ENCODE measurements at regions not wholly inside any gene's neighbourhood (a gene's known extent, or its start where the extent isn't known, plus 50 kb on each side); places are given as distances from the start of the nearest gene placed in this dataset.

- H3K36me3 Mint-ChIP-seq (ENCODE audit: low read depth) = no peaks in the 10 kb centered on the region
- intact Hi-C loops (cut with micrococcal nuclease) = no loop called here
- H3K27ac Mint-ChIP-seq = peak overlapping the region; percentile 60
- peak overlapping the region; percentile 54 for H3K4me3 Mint-ChIP-seq
- H3K4me1 Mint-ChIP-seq (ENCODE audit: low read depth) = peaks cover 32% of the 10 kb centered on the region
- peaks cover 61% of the 10 kb centered on the region for H3K27me3 Mint-ChIP-seq
- H3K9me3 Mint-ChIP-seq = no peaks in the 10 kb centered on the region
Observed at GRCh38 chr12:132429602-132429945, 60.4 kb upstream of the FBRSL1 start.

- no peaks in the 10 kb centered on the region for H3K9me3 Mint-ChIP-seq
- H3K4me1 Mint-ChIP-seq (ENCODE audit: low read depth) = peaks cover 32% of the 10 kb centered on the region
- H3K36me3 Mint-ChIP-seq (ENCODE audit: low read depth) = no peaks in the 10 kb centered on the region
- intact Hi-C loops (cut with micrococcal nuclease) = no loop called here
- peaks cover 57% of the 10 kb centered on the region for H3K27me3 Mint-ChIP-seq
- peak overlapping the region; percentile 54 for H3K4me3 Mint-ChIP-seq
- peak overlapping the region; percentile 60 for H3K27ac Mint-ChIP-seq
Observed at GRCh38 chr12:132428936-132429601, 60.9 kb upstream of the FBRSL1 start.

DNA sequence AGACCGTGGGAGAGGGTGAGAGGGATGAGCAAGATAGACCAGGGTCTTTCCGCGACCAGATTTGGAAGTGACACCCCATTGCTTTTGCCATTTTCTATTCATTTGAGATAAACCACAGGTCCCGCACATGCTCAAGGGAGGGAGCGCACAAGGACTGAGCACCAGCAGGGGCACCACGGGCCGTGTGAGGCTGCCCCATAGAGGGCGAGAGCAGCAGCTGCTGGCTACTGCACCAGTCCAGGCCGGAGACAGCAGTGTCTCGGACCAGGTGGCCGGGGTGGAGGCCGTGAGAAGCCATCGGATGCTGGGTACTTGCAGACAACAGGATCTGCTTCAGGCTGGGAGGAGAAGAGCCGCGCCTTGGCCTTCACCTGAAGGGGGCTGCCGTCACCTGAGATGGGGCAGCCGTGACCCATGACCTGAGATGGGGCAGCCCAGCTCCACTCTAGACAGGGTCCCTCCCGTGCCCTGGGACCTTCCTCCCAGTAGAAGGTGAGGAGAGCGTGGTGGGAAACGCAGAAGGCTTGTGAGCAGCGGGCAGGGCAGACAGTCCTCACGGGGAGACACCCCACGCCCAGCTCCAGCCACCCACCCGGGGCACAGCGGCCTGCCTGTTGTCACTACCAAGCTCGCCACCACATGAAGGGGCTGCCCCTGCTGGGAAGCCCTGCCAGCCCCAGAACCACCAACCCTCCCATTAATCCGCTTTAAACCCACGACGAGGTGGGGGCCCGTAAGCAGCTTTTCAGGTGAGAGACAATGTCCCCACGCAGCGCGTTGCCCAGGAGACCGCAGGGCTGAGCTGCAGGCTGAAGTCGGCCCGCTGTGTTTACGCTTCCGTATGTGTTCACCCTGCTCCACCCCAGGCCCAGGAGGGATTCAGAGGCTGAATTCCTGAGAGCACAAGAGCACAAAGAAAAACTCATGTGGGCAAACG, 61.7 kb upstream of the FBRSL1 start:
- H3K36me3 Mint-ChIP-seq (ENCODE audit: low read depth) = no peaks in the 10 kb centered on the region
- H3K27ac Mint-ChIP-seq = peak overlapping the region; percentile 60
- intact Hi-C loops (cut with micrococcal nuclease) = no loop called here
- peaks cover 53% of the 10 kb centered on the region for H3K27me3 Mint-ChIP-seq
- peaks cover 31% of the 10 kb centered on the region for H3K4me1 Mint-ChIP-seq (ENCODE audit: low read depth)
- peak overlapping the region; percentile 54 for H3K4me3 Mint-ChIP-seq
- no peaks in the 10 kb centered on the region for H3K9me3 Mint-ChIP-seq

GRCh38 chr12:132427174-132427768, 62.7 kb upstream of the FBRSL1 start:
- Mint-ChIP-seq H3K4me3 (no peak overlapping the region), H3K27me3 (peaks cover 57% of the 10 kb centered on the region), H3K36me3 (ENCODE audit: low read depth) (no peaks in the 10 kb centered on the region), H3K4me1 (ENCODE audit: low read depth) (peaks cover 26% of the 10 kb centered on the region), H3K27ac (peak overlapping the region; percentile 23), H3K9me3 (no peaks in the 10 kb centered on the region)
- intact Hi-C loops (cut with micrococcal nuclease) = no loop called here

DNA sequence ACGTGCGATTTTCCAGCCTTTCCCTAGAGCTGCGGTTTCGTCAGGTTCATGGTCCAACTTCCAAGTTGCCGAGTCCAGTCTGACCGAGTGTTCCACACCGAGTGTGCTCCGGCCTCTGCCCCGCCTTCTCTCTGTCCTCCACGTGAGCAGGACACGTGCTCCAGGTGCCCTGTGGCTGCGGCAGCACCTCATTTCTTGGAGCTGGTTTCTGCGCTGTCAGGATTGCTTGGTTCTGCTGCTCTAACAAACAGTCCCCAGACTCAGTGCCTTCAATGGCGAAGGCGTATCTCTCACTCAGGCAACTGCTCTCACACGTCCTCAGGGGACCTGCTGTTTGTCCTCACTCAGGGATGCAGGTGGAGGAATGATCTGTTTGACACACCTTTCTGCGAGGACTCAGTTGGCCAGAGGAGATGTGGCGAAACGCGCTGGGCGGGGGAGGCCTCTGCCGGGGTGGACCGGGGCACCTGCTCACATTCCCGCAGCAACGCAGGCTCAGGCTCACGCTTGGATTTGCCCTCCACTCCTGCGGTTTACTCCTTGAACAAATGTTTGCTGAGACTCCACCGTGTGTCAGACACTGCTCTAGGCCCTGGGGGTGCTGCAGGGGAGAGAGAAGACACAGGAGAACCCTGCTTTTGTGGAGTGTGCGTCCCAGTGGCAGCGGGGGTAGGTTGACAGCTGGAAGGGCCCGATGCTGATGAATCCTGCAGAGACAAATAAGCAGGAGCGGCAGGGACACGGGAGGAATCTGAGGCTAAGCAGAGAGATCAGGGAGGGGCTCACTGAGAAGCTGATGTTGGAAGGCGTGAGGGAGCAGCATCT, 63.4 kb upstream of the FBRSL1 start:
- intact Hi-C loops (cut with micrococcal nuclease) = no loop called here
- Mint-ChIP-seq H3K27me3 (peaks cover 60% of the 10 kb centered on the region), H3K36me3 (ENCODE audit: low read depth) (no peaks in the 10 kb centered on the region), H3K4me1 (ENCODE audit: low read depth) (peaks cover 26% of the 10 kb centered on the region), H3K27ac (peak overlapping the region; percentile 23), H3K9me3 (no peaks in the 10 kb centered on the region), H3K4me3 (no peak overlapping the region)

GRCh38 chr12:132424811-132425210, 65.1 kb upstream of the FBRSL1 start:
- Mint-ChIP-seq H3K9me3 (no peaks in the 10 kb centered on the region), H3K36me3 (ENCODE audit: low read depth) (no peaks in the 10 kb centered on the region), H3K27ac (no peak overlapping the region), H3K4me3 (no peak overlapping the region), H3K27me3 (peaks cover 66% of the 10 kb centered on the region), H3K4me1 (ENCODE audit: low read depth) (peaks cover 22% of the 10 kb centered on the region)
- intact Hi-C loops (cut with micrococcal nuclease) = no loop called here

DNA sequence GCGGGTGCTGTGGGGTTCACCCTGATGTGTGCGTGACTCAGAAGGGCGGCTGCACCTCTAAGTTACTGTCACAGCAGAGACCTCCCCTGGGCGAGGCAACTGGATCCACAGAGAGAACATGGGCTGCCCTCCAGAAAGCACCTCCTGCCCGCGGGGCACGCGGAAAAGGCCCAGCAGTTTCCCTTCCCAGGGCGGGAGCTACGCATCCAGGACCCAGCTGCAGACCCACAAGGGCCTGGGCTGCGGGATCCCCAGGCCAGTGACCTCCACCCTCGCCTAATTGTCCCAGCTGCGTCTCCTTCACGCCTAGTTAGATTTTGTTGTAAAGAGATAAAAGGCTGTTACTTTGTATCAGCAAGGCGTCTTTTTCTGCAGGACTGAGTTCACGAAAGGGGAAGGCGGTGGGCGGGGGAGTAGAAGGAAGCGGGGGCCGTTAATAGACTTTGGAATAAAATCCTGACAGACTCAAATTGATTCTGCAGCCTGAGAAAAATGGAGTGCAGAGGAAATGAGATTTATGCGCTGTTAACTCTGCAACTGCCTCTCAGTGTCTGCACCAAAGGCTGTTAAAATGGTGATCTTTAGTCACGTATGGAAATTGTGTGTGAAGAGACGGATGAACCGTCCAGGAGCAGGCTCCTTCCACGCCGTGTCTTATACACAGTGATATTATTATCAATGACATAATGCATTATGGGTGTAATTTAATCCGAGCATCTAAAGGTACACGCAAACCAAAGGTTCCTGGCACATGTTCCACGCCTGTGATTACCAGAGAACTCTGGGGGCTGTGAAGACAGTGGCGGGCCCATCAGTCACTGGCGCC, 65.9 kb upstream of the FBRSL1 start:
- H3K36me3 Mint-ChIP-seq (ENCODE audit: low read depth) = no peaks in the 10 kb centered on the region
- no peaks in the 10 kb centered on the region for H3K9me3 Mint-ChIP-seq

DNA sequence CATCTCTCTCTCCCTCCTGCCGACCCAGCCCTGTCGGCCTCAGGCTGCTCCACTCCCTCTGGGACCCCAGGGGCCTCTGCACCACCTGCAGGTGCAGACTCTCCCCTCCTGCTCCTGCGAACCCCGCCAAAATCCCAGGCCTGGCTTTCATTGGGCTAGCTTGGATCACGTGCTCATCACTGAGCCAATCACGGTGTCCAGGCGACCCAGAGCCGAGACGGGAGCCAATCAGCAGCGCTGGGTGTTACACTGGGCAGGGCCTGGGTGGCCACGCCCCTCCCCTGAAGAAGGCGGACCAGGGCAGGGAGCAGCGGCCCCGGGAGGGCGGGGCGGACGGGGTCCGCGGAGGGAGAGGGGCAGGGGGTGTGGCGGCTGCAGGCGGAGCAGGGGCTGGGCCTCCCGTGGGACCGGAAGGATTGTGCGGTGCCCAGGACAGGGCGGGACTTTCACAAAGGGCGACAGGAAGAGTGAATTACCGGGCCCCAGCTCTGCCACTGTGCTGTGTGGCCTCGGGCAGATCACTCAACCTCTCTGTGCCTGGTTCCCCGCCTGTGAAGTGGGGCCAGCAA, 66.6 kb upstream of the FBRSL1 start:
- Mint-ChIP-seq H3K9me3 (no peaks in the 10 kb centered on the region), H3K4me3 (no peak overlapping the region), H3K27me3 (peaks cover 69% of the 10 kb centered on the region), H3K27ac (no peak overlapping the region), H3K4me1 (ENCODE audit: low read depth) (peaks cover 13% of the 10 kb centered on the region), H3K36me3 (ENCODE audit: low read depth) (no peaks in the 10 kb centered on the region)
- intact Hi-C loops (cut with micrococcal nuclease) = no loop called here

More for the DNA sequence above, 65.9 kb upstream of the FBRSL1 start:
- Mint-ChIP-seq H3K4me1 (ENCODE audit: low read depth) (peaks cover 19% of the 10 kb centered on the region), H3K27me3 (peaks cover 64% of the 10 kb centered on the region), H3K27ac (no peak overlapping the region), H3K4me3 (no peak overlapping the region)
- intact Hi-C loops (cut with micrococcal nuclease) = no loop called here

- H3K9me3 Mint-ChIP-seq = no peaks in the 10 kb centered on the region
- peaks cover 70% of the 10 kb centered on the region for H3K27me3 Mint-ChIP-seq
- H3K36me3 Mint-ChIP-seq (ENCODE audit: low read depth) = no peaks in the 10 kb centered on the region
- intact Hi-C loops (cut with micrococcal nuclease) = no loop called here
- peaks cover 7% of the 10 kb centered on the region for H3K4me1 Mint-ChIP-seq (ENCODE audit: low read depth)
- H3K27ac Mint-ChIP-seq = no peak overlapping the region
- no peak overlapping the region for H3K4me3 Mint-ChIP-seq
Observed at GRCh38 chr12:132422381-132423043, 67.4 kb upstream of the FBRSL1 start.

DNA sequence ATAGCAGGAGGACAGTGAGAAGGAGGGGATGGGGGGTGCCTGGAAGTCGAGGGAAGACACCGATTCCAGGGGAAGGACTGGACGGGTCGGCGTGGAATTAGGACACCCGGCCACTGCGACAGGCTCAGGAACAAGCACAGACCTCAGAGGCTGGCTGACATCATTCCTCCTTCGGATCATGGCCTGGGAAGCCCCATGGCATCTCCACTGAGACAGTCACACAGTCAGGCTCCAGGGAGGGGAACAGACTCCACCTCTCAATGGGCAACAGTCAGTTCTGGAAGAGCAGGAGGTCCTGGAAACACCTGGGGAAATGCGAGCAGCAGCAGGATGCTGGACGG, 67.9 kb upstream of the FBRSL1 start:
- Mint-ChIP-seq H3K9me3 (no peaks in the 10 kb centered on the region), H3K27ac (no peak overlapping the region), H3K4me1 (ENCODE audit: low read depth) (peaks cover 7% of the 10 kb centered on the region), H3K36me3 (ENCODE audit: low read depth) (no peaks in the 10 kb centered on the region), H3K4me3 (no peak overlapping the region), H3K27me3 (peaks cover 70% of the 10 kb centered on the region)
- intact Hi-C loops (cut with micrococcal nuclease) = no loop called here

DNA sequence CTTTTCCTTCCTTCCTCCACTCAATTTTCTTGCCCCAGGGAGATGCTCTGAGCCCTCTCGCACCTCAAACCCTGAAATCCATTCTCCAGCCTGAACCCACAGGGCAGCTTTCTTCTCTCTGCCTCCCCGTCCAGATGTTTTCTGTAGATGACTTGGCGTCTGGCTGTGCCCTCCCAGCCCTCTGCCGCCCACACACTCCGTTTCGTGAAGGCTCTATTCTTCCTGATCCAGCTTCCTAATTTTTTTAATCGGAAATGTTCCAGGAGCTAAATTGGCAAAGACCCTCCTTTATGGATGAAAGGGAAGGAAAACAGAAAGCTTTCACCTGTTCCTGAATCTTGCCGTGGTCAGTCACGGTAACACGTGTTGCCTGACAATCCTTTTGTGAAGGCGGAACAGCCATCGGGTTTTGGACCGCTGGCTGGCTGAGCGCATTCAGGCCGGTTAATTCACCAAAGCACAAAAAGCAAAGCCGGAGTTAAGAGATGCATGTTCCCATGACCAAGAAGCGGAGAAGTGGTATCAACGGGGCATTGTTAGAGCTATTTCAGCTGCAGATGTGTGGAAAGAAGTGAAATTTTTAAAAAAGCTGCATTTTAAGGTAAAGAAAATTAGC, 70.2 kb upstream of the FBRSL1 start:
- no peak overlapping the region for H3K4me3 Mint-ChIP-seq
- H3K4me1 Mint-ChIP-seq (ENCODE audit: low read depth) = peaks cover 17% of the 10 kb centered on the region
- H3K36me3 Mint-ChIP-seq (ENCODE audit: low read depth) = no peaks in the 10 kb centered on the region
- no peak overlapping the region for H3K27ac Mint-ChIP-seq
- no peaks in the 10 kb centered on the region for H3K9me3 Mint-ChIP-seq
- intact Hi-C loops (cut with micrococcal nuclease) = loop anchor here (5.0 to 10.0 kb wide), 2 partner anchors 88 to 265 kb away; no protein-coding TSS in a partner anchor
- peaks cover 59% of the 10 kb centered on the region for H3K27me3 Mint-ChIP-seq

DNA sequence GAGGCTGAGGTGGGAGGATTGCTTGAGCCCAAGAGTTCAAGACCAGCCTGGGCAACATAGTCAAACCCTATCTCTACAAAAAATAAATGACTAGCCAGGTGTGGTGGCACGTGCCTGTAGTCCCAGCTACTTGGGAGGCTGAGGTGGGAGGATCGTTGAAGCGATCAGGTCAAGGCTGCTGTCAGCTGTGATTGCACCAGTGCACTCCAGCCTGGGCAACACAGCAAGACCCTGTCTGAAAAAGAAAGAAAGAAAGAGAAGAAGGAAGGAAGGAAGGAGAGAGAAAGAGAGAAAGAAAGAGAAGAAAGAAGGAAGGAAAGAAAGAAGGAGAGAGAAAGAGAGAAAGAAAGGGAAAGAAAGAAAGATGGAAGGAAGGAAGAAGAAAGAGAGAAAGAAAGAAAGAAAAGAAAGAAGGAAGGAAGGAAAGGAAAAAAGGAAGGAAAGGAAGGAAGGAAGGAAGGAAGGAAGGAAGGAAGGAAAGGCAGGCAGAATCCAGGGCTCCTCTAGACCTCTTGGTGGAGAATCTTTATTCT, 71.5 kb upstream of the FBRSL1 start:
- intact Hi-C loops (cut with micrococcal nuclease) = loop anchor here (5.0 to 10.0 kb wide), 2 partner anchors 89 to 264 kb away; no protein-coding TSS in a partner anchor
- Mint-ChIP-seq H3K36me3 (ENCODE audit: low read depth) (no peaks in the 10 kb centered on the region), H3K4me3 (no peak overlapping the region), H3K4me1 (ENCODE audit: low read depth) (peaks cover 17% of the 10 kb centered on the region), H3K27me3 (peaks cover 65% of the 10 kb centered on the region), H3K27ac (no peak overlapping the region), H3K9me3 (no peaks in the 10 kb centered on the region)

Measured in dendritic cell treated with granulocyte-macrophage colony-stimulating factor and Interleukin-4, amounts not matched to agents 40 ng/mL and 50 ng/mL, for 4 days (primary cell).